GDM1 (cell line): ENCODE measurements at regions not wholly inside any gene's neighbourhood (a gene's known extent, or its start where the extent isn't known, plus 50 kb on each side); places are given as distances from the start of the nearest gene placed in this dataset.
"Not testable (repeated sequence)": the region's sequence is repeated elsewhere in the genome, so short reads cannot be mapped to it uniquely, and the experiment has no call there.

ENCODE experiments used
- DNase-seq: peaks from one replicate; lab custom pipeline; 2025; lab: John Stamatoyannopoulos, UW

- no peak for DNase-seq
Observed at GRCh38 chr2:155679647-155680046, 652.9 kb downstream of the NR4A2 start.

- no peak for DNase-seq
Observed at GRCh38 chr2:155675920-155676319, 656.6 kb downstream of the NR4A2 start.

- no peak for DNase-seq
Observed at GRCh38 chr2:155665704-155666103, 666.8 kb downstream of the NR4A2 start.

- no peak for DNase-seq
Observed at GRCh38 chr2:155663265-155663664, 669.3 kb downstream of the NR4A2 start.

GRCh38 chr2:155662224-155662623, 670.3 kb downstream of the NR4A2 start:
- DNase-seq = no peak

GRCh38 chr2:155653176-155653575, 679.3 kb downstream of the NR4A2 start:
- no peak for DNase-seq

- no peak for DNase-seq
Observed at GRCh38 chr2:155651851-155652250, 680.7 kb downstream of the NR4A2 start.

- DNase-seq = no peak
Observed at GRCh38 chr2:155645791-155646190, 686.7 kb downstream of the NR4A2 start.

- DNase-seq = no peak
Observed at GRCh38 chr2:155643056-155643775, 689.3 kb downstream of the NR4A2 start.

- no peak for DNase-seq
Observed at GRCh38 chr2:155633887-155634570, 698.5 kb downstream of the NR4A2 start.

GRCh38 chr2:155633060-155633839, 699.3 kb downstream of the NR4A2 start:
- no peak for DNase-seq

- DNase-seq = no peak
Observed at GRCh38 chr2:155630760-155631159, 701.8 kb downstream of the NR4A2 start.

GRCh38 chr2:155622443-155622842, 710.1 kb downstream of the NR4A2 start:
- no peak for DNase-seq

GRCh38 chr2:155600914-155601760, 731.4 kb downstream of the NR4A2 start:
- no peak for DNase-seq

- DNase-seq = no peak
Observed at GRCh38 chr2:155600296-155600695, 732.2 kb downstream of the NR4A2 start.

GRCh38 chr2:155599834-155600233, 732.7 kb downstream of the NR4A2 start:
- DNase-seq = no peak

GRCh38 chr2:155583674-155584195, 748.8 kb downstream of the NR4A2 start:
- no peak for DNase-seq

GRCh38 chr2:155574941-155575340, 757.6 kb downstream of the NR4A2 start:
- no peak for DNase-seq

- DNase-seq = no peak
Observed at GRCh38 chr2:155547571-155547970, 785.0 kb downstream of the NR4A2 start.

GRCh38 chr2:155546721-155547555, 785.6 kb downstream of the NR4A2 start:
- DNase-seq = no peak

GRCh38 chr2:155539028-155539427, 793.5 kb downstream of the NR4A2 start:
- DNase-seq = not testable (repeated sequence)
